ENCODE measurements at regions not wholly inside any gene's neighbourhood (a gene's known extent, or its start where the extent isn't known, plus 50 kb on each side); places are given as distances from the start of the nearest gene placed in this dataset.
"Not testable (repeated sequence)": the region's sequence is repeated elsewhere in the genome, so short reads cannot be mapped to it uniquely, and the experiment has no call there.

- Mint-ChIP-seq H3K4me3 (no peak overlapping the region), H3K9me3 (no peaks in the 10 kb centered on the region), H3K4me1 (no peaks in the 10 kb centered on the region), H3K36me3 (no peaks in the 10 kb centered on the region), H3K27ac (no peak overlapping the region)
- DNase-seq (ENCODE audit: low spot score in 2 of 2) (no peak), ATAC-seq (no peak)
Observed at GRCh38 chr3:75254685-75255084, 409.4 kb upstream of the FRG2C start.

- not testable (repeated sequence) for H3K4me1 Mint-ChIP-seq, H3K36me3 Mint-ChIP-seq, H3K4me3 Mint-ChIP-seq
Observed at GRCh38 chr3:75258825-75259683, 405.1 kb upstream of the FRG2C start.

GRCh38 chr3:75260975-75261374 is 403.2 kb upstream of the FRG2C start:
- ATAC-seq; H3K4me1 Mint-ChIP-seq; H3K27ac Mint-ChIP-seq; H3K36me3 Mint-ChIP-seq; H3K9me3 Mint-ChIP-seq; H3K4me3 Mint-ChIP-seq; DNase-seq (ENCODE audit: low spot score in 2 of 2): not testable (repeated sequence)

More at GRCh38 chr3:75258825-75259683, 405.1 kb upstream of the FRG2C start:
- not testable (repeated sequence) for H3K27ac Mint-ChIP-seq; H3K9me3 Mint-ChIP-seq; DNase-seq (ENCODE audit: low spot score in 2 of 2); ATAC-seq

- ATAC-seq, result no peak
- H3K36me3 Mint-ChIP-seq, result no peaks in the 10 kb centered on the region
- H3K4me3 Mint-ChIP-seq, result no peak overlapping the region
Observed at GRCh38 chr3:75262661-75263060, 401.5 kb upstream of the FRG2C start.

GRCh38 chr3:75265897-75266296 is 398.2 kb upstream of the FRG2C start:
- Mint-ChIP-seq H3K4me3 (no peak overlapping the region), H3K9me3 (no peaks in the 10 kb centered on the region), H3K4me1 (no peaks in the 10 kb centered on the region), H3K36me3 (no peaks in the 10 kb centered on the region), H3K27ac (no peak overlapping the region)
- DNase-seq (ENCODE audit: low spot score in 2 of 2) (no peak), ATAC-seq (no peak)

More at GRCh38 chr3:75262661-75263060, 401.5 kb upstream of the FRG2C start:
- Mint-ChIP-seq H3K9me3 (no peaks in the 10 kb centered on the region), H3K27ac (no peak overlapping the region), H3K4me1 (no peaks in the 10 kb centered on the region)
- DNase-seq (ENCODE audit: low spot score in 2 of 2), result no peak

DNA sequence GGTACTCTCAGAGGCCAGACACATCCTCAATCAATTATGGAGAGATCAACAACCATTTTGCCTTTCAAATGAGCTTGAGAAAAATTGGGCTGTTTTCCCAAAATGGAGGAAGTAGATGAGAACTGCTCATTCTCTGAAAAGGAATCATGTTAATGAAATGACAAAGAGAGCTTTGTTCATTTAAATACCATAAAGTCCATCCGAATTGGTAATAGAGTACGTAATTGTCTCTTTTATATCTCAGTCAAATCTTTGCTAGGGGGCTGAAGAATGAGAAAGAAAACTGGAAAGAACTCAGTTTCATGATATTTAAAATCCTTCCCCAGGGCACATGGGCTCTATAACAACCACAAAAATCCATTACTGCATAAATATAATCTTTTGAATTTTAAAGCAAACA is 395.6 kb upstream of the FRG2C start:
- not testable (repeated sequence) for ATAC-seq; H3K9me3 Mint-ChIP-seq; DNase-seq (ENCODE audit: low spot score in 2 of 2); H3K36me3 Mint-ChIP-seq; H3K4me1 Mint-ChIP-seq; H3K4me3 Mint-ChIP-seq; H3K27ac Mint-ChIP-seq

DNA sequence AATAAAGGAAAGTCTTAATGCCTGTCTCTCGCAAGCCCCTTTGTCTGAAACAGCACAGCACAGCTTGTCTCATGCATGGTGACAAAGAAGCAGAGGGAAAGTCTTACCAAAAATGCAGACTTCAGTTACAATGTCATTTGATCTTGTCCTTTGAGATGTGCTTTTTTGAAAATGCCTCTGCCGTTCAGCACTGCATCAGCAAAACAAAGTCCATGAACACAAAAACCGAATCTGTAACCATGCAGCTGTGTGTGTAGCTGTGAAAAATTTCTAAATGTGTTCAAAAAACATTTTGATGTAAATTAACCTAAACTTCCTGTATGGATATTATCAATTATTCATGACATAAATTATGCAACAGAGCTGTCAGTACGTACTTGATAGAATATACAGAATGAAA is 391.9 kb upstream of the FRG2C start:
- H3K27ac Mint-ChIP-seq; ATAC-seq; H3K36me3 Mint-ChIP-seq; H3K4me3 Mint-ChIP-seq; DNase-seq (ENCODE audit: low spot score in 2 of 2); H3K9me3 Mint-ChIP-seq; H3K4me1 Mint-ChIP-seq: not testable (repeated sequence)

- Mint-ChIP-seq H3K27ac (no peak overlapping the region), H3K4me1 (no peaks in the 10 kb centered on the region), H3K36me3 (no peaks in the 10 kb centered on the region), H3K9me3 (no peaks in the 10 kb centered on the region), H3K4me3 (no peak overlapping the region)
- DNase-seq (ENCODE audit: low spot score in 2 of 2) (no peak), ATAC-seq (no peak)
Observed at GRCh38 chr3:75272691-75273090, 391.4 kb upstream of the FRG2C start.

GRCh38 chr3:75285531-75286148 is 378.5 kb upstream of the FRG2C start:
- H3K36me3 Mint-ChIP-seq; H3K4me3 Mint-ChIP-seq; DNase-seq (ENCODE audit: low spot score in 2 of 2): not testable (repeated sequence)

GRCh38 chr3:75288972-75289574 is 375.1 kb upstream of the FRG2C start:
- H3K27ac Mint-ChIP-seq; H3K36me3 Mint-ChIP-seq; H3K4me3 Mint-ChIP-seq; DNase-seq (ENCODE audit: low spot score in 2 of 2); ATAC-seq; H3K9me3 Mint-ChIP-seq; H3K4me1 Mint-ChIP-seq: not testable (repeated sequence)

More at GRCh38 chr3:75285531-75286148, 378.5 kb upstream of the FRG2C start:
- H3K9me3 Mint-ChIP-seq, H3K4me1 Mint-ChIP-seq, H3K27ac Mint-ChIP-seq, ATAC-seq: not testable (repeated sequence)

- Mint-ChIP-seq H3K4me3 (no peak overlapping the region), H3K4me1 (no peaks in the 10 kb centered on the region), H3K27ac (no peak overlapping the region), H3K36me3 (no peaks in the 10 kb centered on the region), H3K9me3 (peaks cover 7% of the 10 kb centered on the region)
- no peak for ATAC-seq
- DNase-seq (ENCODE audit: low spot score in 2 of 2), result no peak
Observed at GRCh38 chr3:75294124-75294523, 370.0 kb upstream of the FRG2C start.

- Mint-ChIP-seq H3K36me3 (no peaks in the 10 kb centered on the region), H3K4me1 (no peaks in the 10 kb centered on the region), H3K27ac (no peak overlapping the region), H3K4me3 (no peak overlapping the region), H3K9me3 (peaks cover 7% of the 10 kb centered on the region)
- DNase-seq (ENCODE audit: low spot score in 2 of 2) (no peak), ATAC-seq (no peak)
Observed at GRCh38 chr3:75295013-75295412, 369.1 kb upstream of the FRG2C start.

- Mint-ChIP-seq H3K36me3 (no peaks in the 10 kb centered on the region), H3K9me3 (peaks cover 7% of the 10 kb centered on the region), H3K4me3 (no peak overlapping the region), H3K27ac (no peak overlapping the region), H3K4me1 (no peaks in the 10 kb centered on the region)
- no peak for DNase-seq (ENCODE audit: low spot score in 2 of 2)
- ATAC-seq, result no peak
Observed at GRCh38 chr3:75296858-75297257, 367.3 kb upstream of the FRG2C start.

GRCh38 chr3:75300606-75301005 is 363.5 kb upstream of the FRG2C start:
- H3K4me3 Mint-ChIP-seq, result no peak overlapping the region
- H3K9me3 Mint-ChIP-seq, result peaks cover 10% of the 10 kb centered on the region
- no peak for DNase-seq (ENCODE audit: low spot score in 2 of 2)
- no peaks in the 10 kb centered on the region for H3K36me3 Mint-ChIP-seq
- no peak overlapping the region for H3K27ac Mint-ChIP-seq
- H3K4me1 Mint-ChIP-seq, result no peaks in the 10 kb centered on the region
- ATAC-seq, result no peak

DNA sequence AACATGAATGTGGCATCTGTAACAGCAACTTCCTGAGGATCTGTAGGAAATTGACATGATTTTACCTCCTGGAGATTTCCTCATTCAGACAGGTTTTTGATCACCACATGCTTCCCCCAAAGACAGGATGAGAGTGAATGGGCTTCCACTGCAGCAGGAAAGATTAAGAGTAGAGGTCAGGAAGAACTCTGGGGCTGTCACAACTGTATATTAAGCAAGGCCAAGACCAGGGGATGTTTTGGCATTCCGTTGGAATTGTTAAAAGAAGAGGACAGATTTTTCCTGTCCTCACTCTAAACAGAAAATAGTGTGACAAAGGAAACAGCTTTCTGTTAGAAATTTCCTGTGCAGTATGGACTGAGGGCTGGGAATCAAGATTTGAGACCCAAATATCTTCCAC is 363.1 kb upstream of the FRG2C start:
- H3K27ac Mint-ChIP-seq; DNase-seq (ENCODE audit: low spot score in 2 of 2); H3K4me1 Mint-ChIP-seq; H3K36me3 Mint-ChIP-seq; H3K4me3 Mint-ChIP-seq; ATAC-seq: not testable (repeated sequence)
- peaks cover 10% of the 10 kb centered on the region for H3K9me3 Mint-ChIP-seq

GRCh38 chr3:75303741-75304140 is 360.4 kb upstream of the FRG2C start:
- H3K27ac Mint-ChIP-seq, result no peak overlapping the region
- H3K36me3 Mint-ChIP-seq, result no peaks in the 10 kb centered on the region
- DNase-seq (ENCODE audit: low spot score in 2 of 2), result no peak
- peaks cover 4% of the 10 kb centered on the region for H3K9me3 Mint-ChIP-seq
- H3K4me3 Mint-ChIP-seq, result no peak overlapping the region
- no peaks in the 10 kb centered on the region for H3K4me1 Mint-ChIP-seq
- ATAC-seq, result no peak

Data from stimulated activated effector memory CD8-positive, alpha-beta T cell treated with anti-CD3 and anti-CD28 coated beads, Interleukin-12 subunit alpha, Interleukin-12 subunit beta, amount 100 ng/mL, for 72 hours (primary cell).